GM06990 (cell line): ENCODE measurements at regions not wholly inside any gene's neighbourhood (a gene's known extent, or its start where the extent isn't known, plus 50 kb on each side); places are given as distances from the start of the nearest gene placed in this dataset.
"Not testable (repeated sequence)": the region's sequence is repeated elsewhere in the genome, so short reads cannot be mapped to it uniquely, and the experiment has no call there.

Source experiments
- DNase-seq: peaks from one replicate; pipeline ENCODE4 v3.0.0-alpha.2; 2011; ENCODE audit not compliant: insufficient read length; ENCODE audit errors: extremely low read depth
- H3K27me3 ChIP-seq: replicated peaks from 2 replicates; pipeline ENCODE4 v1.6.0; 2011; ENCODE audit warnings: low read length; ENCODE audit not compliant: control insufficient read depth, insufficient read depth
- H3K36me3 ChIP-seq: 2 replicates; pipeline ENCODE4 v1.5.1; 2011; ENCODE audit warnings: low read length; ENCODE audit not compliant: control insufficient read depth, insufficient read depth
- H3K4me3 ChIP-seq: replicated peaks from 2 replicates; pipeline ENCODE4 v1.5.1; 2011; ENCODE audit warnings: low read depth, mild to moderate bottlenecking, control low read depth, low read length
- CTCF ChIP-seq: IDR thresholded peaks from 2 replicates; pipeline ENCODE4 v1.5.1; 2011; ENCODE audit warnings: low read length, control low read depth, mild to moderate bottlenecking, inconsistent platforms; ENCODE audit not compliant: insufficient read depth, poor library complexity, severe bottlenecking

- TF ChIP-seq CTCF: no peak
- DNase-seq: no peak
- Histone ChIP-seq H3K4me3 (no peak overlapping the region), H3K27me3 (no peaks in the 10 kb centered on the region; the same call in 1 of the 2 replicates), H3K36me3 (no peaks in the 10 kb centered on the region)
Observed at GRCh38 chr6:4250645-4251044, 115.3 kb upstream of the ECI2 start.

DNA sequence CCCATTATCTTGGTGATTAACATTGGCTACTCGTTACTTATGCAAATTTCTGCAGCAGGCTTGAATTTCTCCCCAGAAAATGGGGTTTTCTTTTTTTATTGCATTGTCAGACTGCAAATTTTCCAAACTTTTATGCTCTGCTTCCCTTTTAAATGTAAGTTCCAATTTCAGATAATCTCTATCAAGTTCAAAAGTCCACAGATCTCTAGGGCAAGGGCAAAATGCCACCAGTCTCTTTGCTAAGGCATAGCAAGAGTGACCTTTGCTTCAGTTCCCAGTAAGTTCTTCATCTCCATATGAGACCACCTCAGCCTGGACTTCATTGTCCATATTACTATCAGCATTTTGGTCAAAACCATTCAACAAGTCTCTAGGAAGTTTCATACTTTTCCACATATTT is 108.5 kb upstream of the ECI2 start:
- not testable (repeated sequence) for H3K4me3 ChIP-seq, H3K27me3 ChIP-seq, DNase-seq, H3K36me3 ChIP-seq

GRCh38 chr6:4243237-4243636 is 107.9 kb upstream of the ECI2 start:
- no peak for TF ChIP-seq CTCF
- Histone ChIP-seq H3K27me3 (no peaks in the 10 kb centered on the region), H3K36me3 (no peaks in the 10 kb centered on the region), H3K4me3 (no peak overlapping the region)
- DNase-seq: no peak

- no peak for TF ChIP-seq CTCF
- DNase-seq: no peak
- Histone ChIP-seq H3K4me3 (no peak overlapping the region), H3K36me3 (no peaks in the 10 kb centered on the region), H3K27me3 (no peaks in the 10 kb centered on the region)
Observed at GRCh38 chr6:4242601-4243000, 107.2 kb upstream of the ECI2 start.

GRCh38 chr6:4240148-4240547 is 104.8 kb upstream of the ECI2 start:
- no peak for DNase-seq
- no peak overlapping the region for H3K4me3 ChIP-seq
- TF ChIP-seq CTCF: no peak
- H3K36me3 ChIP-seq: no peaks in the 10 kb centered on the region
- no peaks in the 10 kb centered on the region for H3K27me3 ChIP-seq

DNA sequence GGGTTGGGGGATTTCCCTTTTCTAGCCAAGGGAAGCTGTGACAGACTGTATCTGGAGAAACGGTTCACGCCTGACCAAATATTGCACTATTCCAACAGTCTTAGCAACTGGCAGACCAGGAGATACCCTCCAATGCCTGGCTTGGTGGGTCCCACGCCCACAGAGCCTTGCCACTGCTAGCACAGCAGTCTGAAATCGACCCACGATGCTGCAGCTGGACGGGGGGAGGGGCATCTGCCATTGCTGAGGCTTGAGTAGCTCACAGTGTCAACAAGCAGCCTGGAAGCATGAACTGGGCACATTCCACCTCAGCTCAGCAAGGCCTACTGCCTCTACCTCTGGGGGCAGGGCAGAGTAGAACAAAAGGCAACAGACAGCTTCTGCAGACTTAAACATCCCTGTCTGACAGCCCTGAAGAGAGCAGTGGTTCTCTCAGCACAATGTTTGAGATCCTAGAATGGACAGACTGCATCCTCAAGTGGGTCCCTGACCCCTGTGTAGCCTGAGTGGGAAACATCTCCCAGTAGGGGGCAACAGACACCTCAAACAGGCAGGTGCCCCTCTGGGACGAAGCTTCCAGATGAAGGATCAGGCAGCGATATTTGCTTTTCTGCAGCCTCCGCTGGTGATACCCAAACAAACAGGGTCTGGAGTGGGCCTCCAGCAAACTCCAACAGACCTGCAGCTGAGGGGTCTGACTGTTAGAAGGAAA is 89.9 kb upstream of the ECI2 start:
- no peak for DNase-seq
- no peaks in the 10 kb centered on the region for H3K36me3 ChIP-seq
- no peak for TF ChIP-seq CTCF
- H3K4me3 ChIP-seq: no peak overlapping the region
- H3K27me3 ChIP-seq: no peaks in the 10 kb centered on the region
